PFSK-1 (cell line): ENCODE measurements at regions not wholly inside any gene's neighbourhood (a gene's known extent, or its start where the extent isn't known, plus 50 kb on each side); places are given as distances from the start of the nearest gene placed in this dataset.

Experiments used
- POLR2AphosphoS5 ChIP-seq: IDR thresholded peaks from 2 replicates; pipeline ENCODE4 v1.6.1; 2012; ENCODE audit warnings: low read depth, mild to moderate bottlenecking, control low read depth, low read length, moderate library complexity
- REST ChIP-seq, 2 experiments: IDR thresholded peaks; 2 replicates each; pipeline versions ENCODE4 v1.6.1 to v1.8.0; 2011 to 2012; ENCODE audit warnings: low read depth in 2 of 2, low read length in 2 of 2, control low read depth in 1 of 2, inconsistent platforms in 1 of 2, mild to moderate bottlenecking in 1 of 2, moderate library complexity in 1 of 2; ENCODE audit not compliant: insufficient read depth in 1 of 2
- TAF1 ChIP-seq: IDR thresholded peaks from 2 replicates; pipeline ENCODE4 v1.6.1; 2012; ENCODE audit warnings: low read length, control low read depth, borderline replicate concordance; ENCODE audit not compliant: insufficient read depth

- TF ChIP-seq TAF1: no peak
- no peak for TF ChIP-seq POLR2AphosphoS5
- TF ChIP-seq REST (IDR thresholded peaks at IDR 0.05; ENCODE audit: insufficient read depth in 1 of 2, low read depth in 2 of 2, low read length in 2 of 2): no peak
Measured at GRCh38 chr16:13552062-13552959, 367.6 kb upstream of the ERCC4 start.
